Renal cortex interstitium (tissue), 11 donors: ENCODE measurements at regions not wholly inside any gene's neighbourhood (a gene's known extent, or its start where the extent isn't known, plus 50 kb on each side); places are given as distances from the start of the nearest gene placed in this dataset.
A peak's percentile ranks its signal among the peaks of the same experiment; 100 is the strongest.

Source experiments
- DNase-seq, 11 donors: peaks; one replicate each; pipeline ENCODE4 v3.0.0-alpha.2; 2013; ENCODE audit warnings: low read depth in 9 of 11, low spot score in 4 of 11; ENCODE audit errors: extremely low read depth in 1 of 11

- peak; percentile 29 to 66 (median 44) for DNase-seq
Measured at GRCh38 chr3:28916713-28917499, 364.0 kb upstream of the RBMS3 start.

- no peak for DNase-seq
Measured at GRCh38 chr3:28917895-28918475, 362.9 kb upstream of the RBMS3 start.

GRCh38 chr3:28922376-28922775, 358.5 kb upstream of the RBMS3 start:
- no peak for DNase-seq

GRCh38 chr3:28923994-28924393, 356.9 kb upstream of the RBMS3 start:
- no peak for DNase-seq

- DNase-seq: no peak
Measured at GRCh38 chr3:28924744-28925360, 356.0 kb upstream of the RBMS3 start.

- DNase-seq: no peak
Measured at GRCh38 chr3:28933337-28933736, 347.5 kb upstream of the RBMS3 start.

- no peak for DNase-seq
Measured at GRCh38 chr3:28934126-28934813, 346.6 kb upstream of the RBMS3 start.

GRCh38 chr3:28935146-28935545, 345.7 kb upstream of the RBMS3 start:
- DNase-seq: no peak

- DNase-seq: no peak
Measured at GRCh38 chr3:28936154-28936553, 344.7 kb upstream of the RBMS3 start.

GRCh38 chr3:28940530-28940929, 340.3 kb upstream of the RBMS3 start:
- no peak for DNase-seq

- DNase-seq: no peak
Measured at GRCh38 chr3:28940994-28941393, 339.9 kb upstream of the RBMS3 start.

GRCh38 chr3:28947061-28947460, 333.8 kb upstream of the RBMS3 start:
- no peak for DNase-seq

GRCh38 chr3:28947751-28948150, 333.1 kb upstream of the RBMS3 start:
- DNase-seq: no peak

- DNase-seq: no peak
Measured at GRCh38 chr3:28948685-28949084, 332.2 kb upstream of the RBMS3 start.

- no peak for DNase-seq
Measured at GRCh38 chr3:28949580-28949979, 331.3 kb upstream of the RBMS3 start.

- no peak for DNase-seq
Measured at GRCh38 chr3:28950614-28951013, 330.3 kb upstream of the RBMS3 start.

- no peak for DNase-seq
Measured at GRCh38 chr3:28951772-28952556, 328.9 kb upstream of the RBMS3 start.

GRCh38 chr3:28958656-28959055, 322.2 kb upstream of the RBMS3 start:
- DNase-seq: no peak

- DNase-seq: no peak
Measured at GRCh38 chr3:28971156-28971555, 309.7 kb upstream of the RBMS3 start.
